Femur (tissue), 1 donor: ENCODE measurements at regions not wholly inside any gene's neighbourhood (a gene's known extent, or its start where the extent isn't known, plus 50 kb on each side); places are given as distances from the start of the nearest gene placed in this dataset.
"Not testable (repeated sequence)": the region's sequence is repeated elsewhere in the genome, so short reads cannot be mapped to it uniquely, and the experiment has no call there.

Source experiments
- DNase-seq: peaks from one replicate; pipeline ENCODE4 v3.0.0-alpha.2; 2017

GRCh38 chr3:88000853-88001252, 58.0 kb downstream of the CGGBP1 start:
- DNase-seq: no peak

GRCh38 chr3:87997966-87998365, 60.8 kb downstream of the CGGBP1 start:
- DNase-seq: no peak

- no peak for DNase-seq
Measured at GRCh38 chr3:87997298-87997697, 61.5 kb downstream of the CGGBP1 start.

- no peak for DNase-seq
Measured at GRCh38 chr3:87996882-87997281, 61.9 kb downstream of the CGGBP1 start.

GRCh38 chr3:87993566-87993965, 65.2 kb downstream of the CGGBP1 start:
- no peak for DNase-seq

GRCh38 chr3:87987952-87988351, 70.9 kb downstream of the CGGBP1 start:
- no peak for DNase-seq

- DNase-seq: no peak
Measured at GRCh38 chr3:87982421-87982820, 76.4 kb downstream of the CGGBP1 start.

- no peak for DNase-seq
Measured at GRCh38 chr3:87979527-87979926, 79.3 kb downstream of the CGGBP1 start.

GRCh38 chr3:87977765-87978164, 81.0 kb downstream of the CGGBP1 start:
- DNase-seq: no peak

- no peak for DNase-seq
Measured at GRCh38 chr3:87975716-87976115, 83.1 kb downstream of the CGGBP1 start.

GRCh38 chr3:87973906-87974305, 84.9 kb downstream of the CGGBP1 start:
- no peak for DNase-seq

- no peak for DNase-seq
Measured at GRCh38 chr3:87969620-87970019, 89.2 kb downstream of the CGGBP1 start.

GRCh38 chr3:87968668-87969067, 90.1 kb downstream of the CGGBP1 start:
- no peak for DNase-seq

GRCh38 chr3:87958289-87958688, 100.5 kb downstream of the CGGBP1 start:
- no peak for DNase-seq

GRCh38 chr3:87957575-87957974, 101.2 kb downstream of the CGGBP1 start:
- no peak for DNase-seq

- DNase-seq: no peak
Measured at GRCh38 chr3:87949879-87950208, 109.0 kb downstream of the CGGBP1 start.

- DNase-seq: no peak
Measured at GRCh38 chr3:87949189-87949878, 109.5 kb downstream of the CGGBP1 start.

- DNase-seq: not testable (repeated sequence)
Measured at GRCh38 chr3:87946007-87946406, 112.8 kb downstream of the CGGBP1 start.

- DNase-seq: not testable (repeated sequence)
Measured at GRCh38 chr3:87942256-87942655, 116.5 kb downstream of the CGGBP1 start.

- DNase-seq: no peak
Measured at GRCh38 chr3:87924485-87924884, 134.3 kb downstream of the CGGBP1 start.

- DNase-seq: no peak
Measured at GRCh38 chr3:87920549-87920948, 138.3 kb downstream of the CGGBP1 start.

GRCh38 chr3:87901141-87901540, 157.7 kb downstream of the CGGBP1 start:
- no peak for DNase-seq

GRCh38 chr3:87900061-87900460, 158.7 kb downstream of the CGGBP1 start:
- no peak for DNase-seq

- DNase-seq: no peak
Measured at GRCh38 chr3:87898971-87899370, 159.8 kb downstream of the CGGBP1 start.

GRCh38 chr3:87895983-87896382, 162.8 kb downstream of the CGGBP1 start:
- DNase-seq: no peak

- no peak for DNase-seq
Measured at GRCh38 chr3:87873136-87873535, 185.7 kb downstream of the CGGBP1 start.
